Stimulated activated CD4-positive, alpha-beta T cell treated with anti-CD3 and anti-CD28 coated beads, Interleukin-2, amount 100 ng/mL, for 4 hours (primary cell): ENCODE measurements at regions not wholly inside any gene's neighbourhood (a gene's known extent, or its start where the extent isn't known, plus 50 kb on each side); places are given as distances from the start of the nearest gene placed in this dataset.

ENCODE experiments used
- DNase-seq: peaks from one replicate; pipeline ENCODE4 v3.0.0-alpha.2; 2020; ENCODE audit warnings: low read depth

GRCh38 chr14:97655169-97655948, 858.2 kb downstream of the VRK1 start:
- no peak for DNase-seq

GRCh38 chr14:97657609-97658008, 860.4 kb downstream of the VRK1 start:
- no peak for DNase-seq

- DNase-seq, result no peak
These were observed 890.9 kb downstream of the VRK1 start for GRCh38 chr14:97687944-97688630.

DNA sequence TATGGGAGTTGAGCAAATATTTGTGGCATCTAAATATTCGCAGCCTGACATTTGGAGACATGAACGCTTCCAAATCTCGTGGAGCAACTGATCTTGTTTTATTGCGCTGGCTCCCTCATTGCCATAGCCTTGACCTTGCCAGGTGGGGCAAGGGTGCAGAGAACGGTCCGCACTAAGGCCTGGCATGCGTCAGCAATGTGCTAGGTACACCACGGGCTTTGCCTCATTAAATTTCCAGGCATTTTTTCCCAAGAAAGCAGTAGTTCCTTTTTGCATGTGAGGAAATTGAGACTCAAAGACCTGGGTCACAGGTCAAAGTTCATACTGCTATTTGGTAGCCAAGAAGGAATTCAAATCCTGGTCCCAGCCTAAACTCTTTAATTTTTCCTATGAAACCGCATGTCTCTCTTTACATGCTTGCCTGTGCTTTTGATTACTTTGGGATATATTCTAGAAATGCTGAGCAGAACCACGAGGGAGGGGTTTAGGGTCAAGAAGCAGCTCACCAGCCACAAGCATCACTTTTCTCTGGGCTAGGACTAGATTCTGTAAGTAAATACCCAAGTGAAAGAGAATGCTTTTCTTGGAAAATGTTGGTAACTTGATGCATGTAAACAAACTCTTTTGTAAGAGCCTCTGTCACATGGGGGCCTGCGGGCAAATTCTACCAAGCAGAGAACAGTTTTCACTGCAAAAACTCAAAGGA, 891.6 kb downstream of the VRK1 start:
- DNase-seq, result no peak

DNA sequence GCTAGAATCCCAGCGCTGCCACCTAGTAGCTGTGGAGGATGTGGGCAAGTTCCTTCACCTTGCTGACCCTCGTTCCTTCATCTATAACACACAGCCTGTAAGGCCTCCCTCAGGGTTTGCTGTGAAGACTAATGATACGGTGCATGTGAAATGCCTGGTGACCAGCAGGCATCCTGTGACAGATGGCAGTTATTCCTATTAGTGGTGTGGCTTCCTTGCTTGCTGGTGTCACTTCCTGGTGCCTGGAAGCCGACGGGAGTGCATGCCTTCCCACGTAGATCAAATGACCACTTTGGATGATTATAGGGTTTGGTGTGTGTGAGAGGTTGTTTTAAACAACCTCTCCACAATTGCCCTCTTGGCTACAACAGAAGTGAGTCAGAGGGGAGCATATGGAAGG, 894.9 kb downstream of the VRK1 start:
- no peak for DNase-seq

DNA sequence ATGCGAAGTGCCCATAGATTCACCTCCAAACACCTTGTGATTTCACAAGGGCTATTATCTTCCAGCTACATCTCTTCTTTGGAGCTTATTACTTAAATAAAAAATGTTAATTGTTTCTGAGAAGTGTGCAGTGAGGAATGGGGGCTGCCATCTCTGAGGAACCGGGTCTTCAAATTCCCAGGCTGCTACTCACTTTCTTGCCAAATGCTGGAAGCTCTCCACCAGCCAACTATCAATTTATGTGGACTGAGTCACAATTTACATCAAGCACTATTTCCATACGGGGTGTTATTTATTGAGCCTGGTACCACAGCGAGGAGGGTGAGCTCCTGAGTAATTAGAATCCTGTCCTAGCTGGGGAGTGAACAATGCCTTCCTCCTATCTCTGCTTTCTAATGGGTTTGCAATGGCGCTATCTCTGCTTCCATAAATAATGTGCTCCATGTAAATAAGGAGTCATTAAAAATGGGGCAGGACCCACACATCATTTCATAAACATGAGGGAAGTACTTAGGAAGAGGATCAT, 898.3 kb downstream of the VRK1 start:
- no peak for DNase-seq

DNA sequence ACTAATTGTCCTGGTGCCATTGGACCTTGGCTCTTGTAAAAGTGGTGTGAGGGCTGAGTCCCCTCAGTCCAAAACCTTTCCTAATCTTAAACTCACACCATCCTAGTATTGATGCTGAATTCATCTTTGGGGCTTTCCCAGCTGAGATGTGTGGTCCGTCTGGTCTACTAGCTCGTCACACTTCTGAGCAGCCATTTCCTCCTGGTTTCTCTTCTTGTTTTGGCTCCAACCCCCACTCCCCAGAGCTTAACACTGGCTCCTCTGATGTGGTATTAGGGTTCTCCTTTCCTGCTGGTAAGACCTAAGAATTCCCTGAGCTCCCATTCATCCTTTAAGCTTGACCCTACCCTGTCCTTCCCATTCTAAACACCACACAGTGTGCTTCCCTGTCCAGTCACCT, 900.6 kb downstream of the VRK1 start:
- DNase-seq, result no peak

GRCh38 chr14:97699026-97699425, 901.8 kb downstream of the VRK1 start:
- no peak for DNase-seq

DNA sequence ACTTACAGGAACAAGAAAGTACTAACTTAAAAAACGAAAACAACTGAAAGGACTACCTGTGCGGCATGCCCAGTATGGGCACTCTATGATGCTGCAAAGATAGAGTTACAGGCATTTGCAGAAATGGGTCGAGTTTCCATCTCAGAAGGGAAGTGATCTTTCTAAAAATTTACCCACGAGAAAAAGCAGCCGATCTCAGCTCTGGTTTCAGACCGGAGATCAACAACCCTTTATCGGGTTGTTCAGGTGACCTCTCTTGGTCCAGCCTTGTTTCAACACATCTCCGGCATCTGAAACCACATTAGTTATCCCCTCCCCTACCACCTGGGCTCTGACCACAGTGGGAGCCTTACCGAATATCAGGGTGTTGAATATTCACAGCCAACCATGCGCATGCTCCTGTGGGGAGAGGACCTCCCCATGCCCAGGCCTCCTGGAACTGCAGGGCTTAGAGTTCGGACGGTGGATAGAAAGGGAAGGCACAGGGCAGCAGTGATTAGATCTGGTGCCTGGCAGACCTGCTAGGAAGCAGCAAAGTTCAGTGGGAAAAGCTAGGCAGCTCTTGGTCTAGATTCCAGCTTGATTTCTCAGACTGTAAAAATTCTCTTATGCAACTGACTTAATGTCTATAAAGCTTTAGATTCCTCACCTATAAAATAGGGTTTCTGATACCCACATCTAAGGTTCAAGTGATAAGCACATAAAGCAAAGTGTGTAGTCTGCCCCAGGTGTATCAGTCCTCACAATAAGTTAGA, 906.0 kb downstream of the VRK1 start:
- DNase-seq, result no peak

DNA sequence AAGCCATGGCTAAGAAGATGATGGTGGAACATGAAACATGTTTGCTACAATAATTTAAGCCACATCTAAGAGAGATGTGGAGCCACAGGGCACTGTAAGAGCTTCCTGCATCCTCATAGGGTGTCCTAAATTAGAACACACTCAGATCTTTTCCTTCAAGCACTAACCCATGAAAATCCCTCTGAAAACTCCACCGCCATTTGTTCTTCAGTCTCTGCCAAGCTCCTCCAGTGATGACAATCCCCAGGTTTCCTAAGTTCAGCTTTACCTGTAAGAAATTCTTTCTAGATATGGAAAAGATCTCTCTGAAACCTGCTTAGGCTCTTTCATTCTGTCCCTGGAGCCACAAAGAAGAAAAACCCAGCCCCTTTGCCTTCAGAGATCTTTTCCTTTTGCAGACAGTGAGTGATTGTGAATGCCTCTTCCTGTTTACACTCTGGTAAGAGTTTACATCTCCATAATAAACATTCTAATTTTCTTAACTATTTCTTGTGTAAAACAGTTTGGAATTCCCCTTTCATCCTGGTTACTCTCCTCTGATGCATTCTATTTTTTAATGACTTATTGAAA, 907.2 kb downstream of the VRK1 start:
- no peak for DNase-seq

- no peak for DNase-seq
These were observed 907.9 kb downstream of the VRK1 start for GRCh38 chr14:97705107-97705506.

DNA sequence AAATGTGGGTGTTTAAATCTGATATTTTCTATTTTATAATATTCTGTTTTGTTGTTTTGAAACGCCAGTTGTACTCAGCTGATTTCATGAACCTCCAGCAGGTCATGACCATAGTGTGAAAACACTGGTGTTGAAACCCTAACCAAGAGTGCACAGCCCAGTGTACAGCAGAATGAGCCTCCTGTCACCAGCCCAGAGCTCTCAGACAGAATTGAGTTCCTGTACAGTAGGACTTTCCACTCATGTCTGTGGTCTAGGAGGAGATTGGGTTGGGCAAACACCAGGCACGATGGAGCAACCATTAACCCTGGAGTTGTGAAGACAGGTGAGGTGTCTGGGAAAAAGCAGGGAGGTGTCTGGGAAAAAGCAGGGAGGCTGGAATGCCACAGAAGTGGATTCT, 908.8 kb downstream of the VRK1 start:
- no peak for DNase-seq

DNA sequence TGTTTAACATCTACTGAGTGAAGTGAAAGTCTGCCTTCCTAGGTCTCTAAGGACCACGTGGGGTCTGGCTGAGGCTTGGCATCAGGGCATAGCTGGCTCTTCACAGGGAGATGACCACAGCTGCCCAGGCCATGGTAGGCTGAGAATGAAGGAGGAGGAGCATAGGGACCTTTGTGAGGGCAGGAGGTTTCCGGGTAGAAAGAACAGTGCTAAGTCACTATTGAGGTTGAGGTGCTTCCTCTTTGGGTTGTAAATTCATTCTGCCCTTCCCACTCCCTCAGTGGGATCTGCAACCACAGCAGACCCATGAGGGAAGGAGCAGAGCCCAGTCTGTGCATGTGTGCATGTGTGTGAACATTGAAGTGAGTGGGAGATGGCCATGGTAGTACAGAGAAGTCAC, 909.6 kb downstream of the VRK1 start:
- DNase-seq, result no peak

GRCh38 chr14:97707603-97708002, 910.4 kb downstream of the VRK1 start:
- no peak for DNase-seq

GRCh38 chr14:97709552-97709951, 912.4 kb downstream of the VRK1 start:
- no peak for DNase-seq

- DNase-seq, result no peak
These were observed 913.5 kb downstream of the VRK1 start for GRCh38 chr14:97710726-97711125.

DNA sequence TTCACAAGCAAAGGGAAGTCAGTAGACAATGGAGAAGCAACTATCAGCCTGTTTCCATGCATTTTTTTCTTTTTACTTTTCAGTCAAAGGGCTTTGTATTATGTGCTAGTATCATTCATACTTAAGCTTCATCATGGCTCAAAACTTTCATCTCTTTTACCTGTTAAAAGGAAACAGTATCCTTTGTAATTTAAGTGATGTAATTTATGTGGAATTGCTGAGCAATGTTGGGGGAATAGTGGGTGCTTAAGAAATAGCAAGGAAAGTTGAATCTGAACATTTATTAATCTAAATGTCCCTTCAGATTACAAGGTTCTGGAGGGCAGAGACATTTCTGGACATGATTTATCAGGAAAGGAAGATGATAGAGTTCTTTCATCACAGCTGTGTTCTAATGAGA, 915.3 kb downstream of the VRK1 start:
- no peak for DNase-seq

- no peak for DNase-seq
These were observed 915.8 kb downstream of the VRK1 start for GRCh38 chr14:97713023-97713422.

GRCh38 chr14:97718886-97719442, 921.8 kb downstream of the VRK1 start:
- DNase-seq, result no peak

DNA sequence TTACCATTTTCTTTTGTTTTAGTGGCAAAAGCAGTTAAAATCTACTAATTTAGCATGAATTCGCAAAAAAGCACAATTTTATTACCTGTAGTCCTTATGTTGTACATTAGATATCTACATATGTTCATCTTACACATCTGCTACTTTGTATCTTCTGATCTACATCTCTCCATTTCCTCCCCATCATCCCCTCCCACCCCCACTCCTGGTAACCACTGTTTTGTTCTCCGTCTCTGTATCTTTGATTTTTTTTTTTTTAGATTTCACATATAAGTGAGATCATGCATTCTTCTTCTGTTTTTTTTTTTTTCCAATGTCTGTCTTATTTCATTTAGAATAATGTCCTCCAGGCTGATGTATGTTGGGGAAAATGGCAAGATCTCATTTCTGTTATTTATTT, 922.7 kb downstream of the VRK1 start:
- DNase-seq, result no peak

GRCh38 chr14:97723351-97723750, 926.2 kb downstream of the VRK1 start:
- DNase-seq, result no peak

DNA sequence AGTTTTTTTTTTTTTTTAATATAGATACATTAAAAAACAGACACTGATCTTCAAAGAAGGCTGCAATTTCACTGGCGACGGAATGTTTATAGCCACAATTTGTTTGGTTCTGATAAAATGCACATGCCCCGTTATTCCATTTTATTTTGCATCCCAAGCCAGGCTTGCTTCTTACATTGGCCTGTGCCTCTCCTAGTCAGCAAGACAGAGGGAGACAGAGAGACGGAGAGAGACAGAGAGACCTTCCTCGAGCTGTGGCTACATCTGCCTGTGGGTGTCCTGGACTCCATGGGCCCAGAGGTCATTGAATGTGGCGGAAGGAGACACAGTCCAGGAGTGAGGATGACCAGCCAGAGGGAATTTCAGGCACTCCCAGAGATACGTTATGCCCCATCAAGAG, 926.6 kb downstream of the VRK1 start:
- no peak for DNase-seq
